K562 (cell line): ENCODE measurements at regions not wholly inside any gene's neighbourhood (a gene's known extent, or its start where the extent isn't known, plus 50 kb on each side); places are given as distances from the start of the nearest gene placed in this dataset.

Experiments used
- ATAC-seq: fragments of 200-7000 bp; cut with Tn5 transposase; 3 replicates; pipeline ENCODE4 v1.9.1; 2020; ENCODE audit warnings: moderate library complexity
- BruUV-seq: library from RNA; stranded (reverse); fragments of 400-500 nt; replicated peaks from 2 replicates; lab custom pipeline; 2021; lab: Mats Ljungman, UMichigan
- CTCF ChIA-PET: fragments of 300-600 bp; formaldehyde crosslinking; extraction: SDS; loops from one replicate; lab custom pipeline; 2021; ENCODE audit warnings: low intra/inter-chr PET ratio; lab: Yijun Ruan, JAX
- POLR2A ChIA-PET: fragments of 300-600, 350-650 bp; sonication (Branson Sonifier 250); formaldehyde crosslinking; extraction: SDS; loops from one replicate; lab custom pipeline; 2021; ENCODE audit warnings: antibody characterized with exemption, inconsistent platforms; lab: Yijun Ruan, JAX
- DNase-seq, 4 experiments: peaks; one replicate each; pipeline versions ENCODE4 v3.0.0 to v3.0.0-alpha.2; 2011 to 2018; ENCODE audit warnings: low spot score in 3 of 4, mixed read lengths in 3 of 4; ENCODE audit errors: extremely low read depth in 1 of 4
- FAIRE-seq: peaks from 2 replicates; lab custom pipeline; 2011; peaks lifted over from hg19 to GRCh38; lab: Jason Lieb, UNC
- H2AFZ ChIP-seq: 2 replicates; pipeline ENCODE4 v1.6.0; 2011; ENCODE audit warnings: low read depth, low read length, control low read depth, inconsistent platforms
- H3K27ac ChIP-seq: fragments of 200-600 bp; 3 replicates; pipeline ENCODE4 v1.8.0; 2011; ENCODE audit warnings: low read depth, mild to moderate bottlenecking, control low read depth, inconsistent platforms, low read length, moderate library complexity, mixed read lengths; ENCODE audit errors: extremely low read depth
- H3K27me3 ChIP-seq, 2 experiments: fragments of 300-600 bp in 1 of 2; 2 replicates in 1 of 2; 3 replicates in 1 of 2; pipeline versions ENCODE4 v1.6.0 to v1.8.0; 2011; ENCODE audit warnings: inconsistent platforms in 2 of 2, low read length in 2 of 2, mild to moderate bottlenecking in 1 of 2, mixed read lengths in 1 of 2, moderate library complexity in 1 of 2; ENCODE audit not compliant: control insufficient read depth in 2 of 2, insufficient read depth in 2 of 2
- H3K36me3 ChIP-seq: fragments of 300-600 bp; 3 replicates; pipeline ENCODE4 v1.8.0; 2011; ENCODE audit warnings: mild to moderate bottlenecking, low read length, inconsistent platforms; ENCODE audit not compliant: control insufficient read depth, insufficient read depth
- H3K4me1 ChIP-seq, 2 experiments: fragments of 200-600 bp in 1 of 2; replicated peaks in 1 of 2; 2 replicates in 1 of 2; 3 replicates in 1 of 2; pipeline versions ENCODE4 v1.5.1 to v1.8.0; 2011; ENCODE audit warnings: inconsistent platforms in 2 of 2, low read length in 2 of 2, mild to moderate bottlenecking in 1 of 2, mixed read lengths in 1 of 2, moderate library complexity in 1 of 2; ENCODE audit not compliant: control insufficient read depth in 2 of 2, insufficient read depth in 2 of 2
- H3K4me2 ChIP-seq: 2 replicates; pipeline ENCODE4 v1.6.1; 2011; ENCODE audit warnings: low read length, control low read depth, inconsistent platforms, mixed read lengths; ENCODE audit not compliant: insufficient read depth
- H3K4me3 ChIP-seq: fragments of 200-600 bp; sonication (generic), shearing (Covaris generic); 2 replicates; pipeline ENCODE4 v1.5.1; 2016; ENCODE audit warnings: control low read depth, inconsistent platforms
- H3K79me2 ChIP-seq: fragments of 200-600 bp; 3 replicates; pipeline ENCODE4 v1.8.0; 2011; ENCODE audit warnings: low read length, inconsistent platforms; ENCODE audit not compliant: control insufficient read depth, insufficient read depth
- H3K9ac ChIP-seq, 2 experiments: 2 replicates each; pipeline versions ENCODE4 v1.6.0 to v1.6.1; 2011; ENCODE audit warnings: low read depth in 2 of 2, low read length in 2 of 2, control low read depth in 1 of 2, inconsistent platforms in 1 of 2, mild to moderate bottlenecking in 1 of 2, mixed read lengths in 1 of 2; ENCODE audit not compliant: insufficient read depth in 1 of 2
- H3K9me1 ChIP-seq: one replicate; pipeline ENCODE4 v1.6.0; 2011; ENCODE audit warnings: inconsistent platforms, mild to moderate bottlenecking, low read length, moderate library complexity; ENCODE audit not compliant: control insufficient read depth, insufficient read depth
- H3K9me3 ChIP-seq: replicated peaks from 2 replicates; pipeline ENCODE4 v1.5.1; 2011; ENCODE audit warnings: low read depth, low read length, inconsistent platforms; ENCODE audit not compliant: control insufficient read depth, insufficient read depth
- H4K20me1 ChIP-seq: replicated peaks from 2 replicates; pipeline ENCODE4 v1.6.1; 2011; ENCODE audit warnings: low read length, inconsistent platforms, mixed read lengths; ENCODE audit not compliant: control insufficient read depth, insufficient read depth
- CAMTA2 ChIP-seq: fragments of 250-450 bp; sonication (Bioruptor Pico); conservative IDR thresholded peaks from 2 replicates; pipeline ENCODE4 v1.5.1; 2022
- DNMT1 ChIP-seq: fragments of 450-650 bp; IDR thresholded peaks from 2 replicates; pipeline ENCODE4 v1.6.1; 2016; ENCODE audit warnings: antibody characterized with exemption, mild to moderate bottlenecking
- EGR1 ChIP-seq: fragments of 450-650 bp; conservative IDR thresholded peaks from 2 replicates; pipeline ENCODE4 v1.6.1; 2017; ENCODE audit warnings: mild to moderate bottlenecking
- MED1 ChIP-seq: sonication (generic); formaldehyde crosslinking; IDR thresholded peaks from 2 replicates; pipeline ENCODE4 v1.8.1; 2023; ENCODE audit warnings: missing genetic modification reagents, borderline replicate concordance
- PHB2 ChIP-seq: fragments of 450-650 bp; IDR thresholded peaks from 2 replicates; pipeline ENCODE4 v1.6.1; 2017; ENCODE audit warnings: low read depth
- RUNX1 ChIP-seq: sonication (generic); IDR thresholded peaks from 2 replicates; pipeline ENCODE4 v1.6.1; 2016; ENCODE audit warnings: antibody characterized with exemption, low read depth
- ZC3H8 ChIP-seq: fragments of 450-650 bp; IDR thresholded peaks from 2 replicates; pipeline ENCODE4 v1.6.1; 2017
- ZNF561 ChIP-seq: fragments of 450-650 bp; formaldehyde crosslinking; conservative IDR thresholded peaks from 2 replicates; pipeline ENCODE4 v1.4.0; 2020; ENCODE audit warnings: mild to moderate bottlenecking, moderate library complexity
- ZNF766 ChIP-seq: fragments of 200-800 bp; sonication (Bioruptor generic); conservative IDR thresholded peaks from 2 replicates; pipeline ENCODE4 v1.6.1; 2016; ENCODE audit warnings: missing genetic modification characterization, missing compliant biosample characterization
- WGBS: fragments of 100-300 bp; shearing (Covaris generic); methylation state at CpG from one replicate; pipeline ENCODE4 v1.1.6; 2016; ENCODE audit warnings: low coverage, mixed read lengths; ENCODE audit not compliant: insufficient coverage; ENCODE audit errors: missing lambda C conversion rate; 5-methylcytosine and 5-hydroxymethylcytosine counted together
- in situ Hi-C: fragments of 300-500 bp; cut with MboI; formaldehyde crosslinking; loops from 4 replicates; pipeline ENCODE4 v1.15.0; 2018; ENCODE audit warnings: inconsistent platforms, mixed read lengths
- intact Hi-C: fragments of 100-400 bp; cut with micrococcal nuclease; formaldehyde crosslinking; loops from 2 replicates; pipeline ENCODE4 v1.14.2; 2022
- TF ChIP-seq, protein P1 (sequence below): sonication (generic); formaldehyde crosslinking; IDR thresholded peaks from 2 replicates; pipeline ENCODE4 v1.8.1; 2023; ENCODE audit warnings: mild to moderate bottlenecking, missing genetic modification reagents
- TF ChIP-seq, protein P2 (sequence below): fragments of 450-650 bp; formaldehyde crosslinking; IDR thresholded peaks from 2 replicates; pipeline ENCODE4 v1.4.0; 2020; ENCODE audit warnings: mild to moderate bottlenecking, moderate library complexity
- TF ChIP-seq, protein P3 (sequence below): IDR thresholded peaks from 2 replicates; pipeline ENCODE4 v1.6.1; 2014; ENCODE audit warnings: antibody characterized with exemption

- in situ Hi-C loops (no loop called here), intact Hi-C loops (no loop called here)
- CTCF ChIA-PET, result no interaction called here
- TF ChIP-seq DNMT1 (no peak), ZNF766 (CRISPR knock-in tag) (no peak), EGR1 (no peak), ZNF561 (CRISPR knock-in tag) (no peak), MED1 (CRISPR knock-in tag) (no peak), CAMTA2 (CRISPR knock-in tag) (no peak), ZC3H8 (no peak), RUNX1 (no peak), PHB2 (no peak)
- TF ChIP-seq, protein P1, sequence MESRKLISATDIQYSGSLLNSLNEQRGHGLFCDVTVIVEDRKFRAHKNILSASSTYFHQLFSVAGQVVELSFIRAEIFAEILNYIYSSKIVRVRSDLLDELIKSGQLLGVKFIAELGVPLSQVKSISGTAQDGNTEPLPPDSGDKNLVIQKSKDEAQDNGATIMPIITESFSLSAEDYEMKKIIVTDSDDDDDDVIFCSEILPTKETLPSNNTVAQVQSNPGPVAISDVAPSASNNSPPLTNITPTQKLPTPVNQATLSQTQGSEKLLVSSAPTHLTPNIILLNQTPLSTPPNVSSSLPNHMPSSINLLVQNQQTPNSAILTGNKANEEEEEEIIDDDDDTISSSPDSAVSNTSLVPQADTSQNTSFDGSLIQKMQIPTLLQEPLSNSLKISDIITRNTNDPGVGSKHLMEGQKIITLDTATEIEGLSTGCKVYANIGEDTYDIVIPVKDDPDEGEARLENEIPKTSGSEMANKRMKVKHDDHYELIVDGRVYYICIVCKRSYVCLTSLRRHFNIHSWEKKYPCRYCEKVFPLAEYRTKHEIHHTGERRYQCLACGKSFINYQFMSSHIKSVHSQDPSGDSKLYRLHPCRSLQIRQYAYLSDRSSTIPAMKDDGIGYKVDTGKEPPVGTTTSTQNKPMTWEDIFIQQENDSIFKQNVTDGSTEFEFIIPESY (CRISPR knock-in tag), result no peak
- TF ChIP-seq, protein P2, sequence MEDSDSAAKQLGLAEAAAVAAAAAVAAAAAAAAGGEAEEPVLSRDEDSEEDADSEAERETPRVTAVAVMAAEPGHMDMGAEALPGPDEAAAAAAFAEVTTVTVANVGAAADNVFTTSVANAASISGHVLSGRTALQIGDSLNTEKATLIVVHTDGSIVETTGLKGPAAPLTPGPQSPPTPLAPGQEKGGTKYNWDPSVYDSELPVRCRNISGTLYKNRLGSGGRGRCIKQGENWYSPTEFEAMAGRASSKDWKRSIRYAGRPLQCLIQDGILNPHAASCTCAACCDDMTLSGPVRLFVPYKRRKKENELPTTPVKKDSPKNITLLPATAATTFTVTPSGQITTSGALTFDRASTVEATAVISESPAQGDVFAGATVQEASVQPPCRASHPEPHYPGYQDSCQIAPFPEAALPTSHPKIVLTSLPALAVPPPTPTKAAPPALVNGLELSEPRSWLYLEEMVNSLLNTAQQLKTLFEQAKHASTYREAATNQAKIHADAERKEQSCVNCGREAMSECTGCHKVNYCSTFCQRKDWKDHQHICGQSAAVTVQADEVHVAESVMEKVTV, result no peak
- TF ChIP-seq, protein P3, sequence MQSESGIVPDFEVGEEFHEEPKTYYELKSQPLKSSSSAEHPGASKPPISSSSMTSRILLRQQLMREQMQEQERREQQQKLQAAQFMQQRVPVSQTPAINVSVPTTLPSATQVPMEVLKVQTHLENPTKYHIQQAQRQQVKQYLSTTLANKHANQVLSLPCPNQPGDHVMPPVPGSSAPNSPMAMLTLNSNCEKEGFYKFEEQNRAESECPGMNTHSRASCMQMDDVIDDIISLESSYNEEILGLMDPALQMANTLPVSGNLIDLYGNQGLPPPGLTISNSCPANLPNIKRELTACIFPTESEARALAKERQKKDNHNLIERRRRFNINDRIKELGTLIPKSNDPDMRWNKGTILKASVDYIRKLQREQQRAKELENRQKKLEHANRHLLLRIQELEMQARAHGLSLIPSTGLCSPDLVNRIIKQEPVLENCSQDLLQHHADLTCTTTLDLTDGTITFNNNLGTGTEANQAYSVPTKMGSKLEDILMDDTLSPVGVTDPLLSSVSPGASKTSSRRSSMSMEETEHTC, result no peak
- ATAC-seq (no peak), DNase-seq (no peak), FAIRE-seq (no peak)
- WGBS, result 2% methylated on average over 7 of the region's 7 CpGs
- Histone ChIP-seq H2AFZ (no peak overlapping the region), H4K20me1 (no peaks in the 10 kb centered on the region), H3K9me1 (no peaks in the 10 kb centered on the region), H3K36me3 (no peaks in the 10 kb centered on the region), H3K4me3 (no peak overlapping the region), H3K9me3 (no peaks in the 10 kb centered on the region), H3K79me2 (no peaks in the 10 kb centered on the region), H3K27me3 (no peaks in the 10 kb centered on the region), H3K4me2 (no peak overlapping the region), H3K9ac (no peak overlapping the region), H3K4me1 (no peaks in the 10 kb centered on the region), H3K27ac (no peak overlapping the region)
- no TSS peak for BruUV-seq
- POLR2A ChIA-PET, result no interaction called here
Measured at GRCh38 chr13:83333614-83334388, 548.5 kb downstream of the SLITRK1 start.
